OCI-LY3 (cell line): ENCODE measurements at regions not wholly inside any gene's neighbourhood (a gene's known extent, or its start where the extent isn't known, plus 50 kb on each side); places are given as distances from the start of the nearest gene placed in this dataset.

ENCODE experiments used
- H2AFZ ChIP-seq: fragments of 200-600, 300-600 bp; shearing (Covaris generic); 2 replicates; pipeline ENCODE4 v1.6.0; 2014; ENCODE audit warnings: antibody characterized with exemption, low read depth, low read length
- H3K27ac ChIP-seq: fragments of 200-600, 300-600 bp; sonication (generic); 2 replicates; pipeline ENCODE4 v1.5.1; 2014; ENCODE audit warnings: mild to moderate bottlenecking, low read length, moderate library complexity, mixed read lengths
- H3K27me3 ChIP-seq: fragments of 200-600, 300-600 bp; sonication (generic); 2 replicates; pipeline ENCODE4 v1.6.1; 2014; ENCODE audit warnings: low read depth, low read length, mixed read lengths
- H3K36me3 ChIP-seq: fragments of 200-600, 300-600 bp; sonication (generic); replicated peaks from 2 replicates; pipeline ENCODE3; 2014; ENCODE audit warnings: low read depth, low read length, mixed read lengths
- H3K4me1 ChIP-seq: fragments of 300-600, 200-600 bp; sonication (generic); 2 replicates; pipeline ENCODE4 v1.6.1; 2014; ENCODE audit warnings: low read length, mixed read lengths
- H3K4me2 ChIP-seq: fragments of 200-600, 300-600 bp; sonication (generic); 2 replicates; pipeline ENCODE4 v1.6.1; 2014; ENCODE audit warnings: low read length, mixed read lengths
- H3K4me3 ChIP-seq: fragments of 300-600, 200-600 bp; sonication (generic); 2 replicates; pipeline ENCODE4 v1.5.1; 2014; ENCODE audit warnings: antibody characterized with exemption, mild to moderate bottlenecking, low read length, moderate library complexity
- H3K79me2 ChIP-seq: fragments of 300-600, 200-600 bp; shearing (Covaris generic); 2 replicates; pipeline ENCODE4 v1.6.1; 2014; ENCODE audit warnings: mild to moderate bottlenecking, low read length, mixed read lengths
- H3K9ac ChIP-seq: fragments of 300-600, 200-600 bp; shearing (Covaris generic); 2 replicates; pipeline ENCODE4 v1.6.0; 2014; ENCODE audit warnings: mild to moderate bottlenecking, low read length, moderate library complexity
- H3K9me3 ChIP-seq: fragments of 200-600, 300-600 bp; shearing (Covaris generic); 2 replicates; pipeline ENCODE4 v1.6.1; 2014; ENCODE audit warnings: low read length, mixed read lengths; ENCODE audit not compliant: insufficient read depth
- H4K20me1 ChIP-seq: fragments of 200-600, 300-600 bp; sonication (generic); 2 replicates; pipeline ENCODE4 v1.6.1; 2016; ENCODE audit warnings: low read length, mixed read lengths; ENCODE audit not compliant: insufficient read depth
- CTCF ChIP-seq: fragments of 200-600, 300-600 bp; sonication (generic); IDR thresholded peaks from 2 replicates; pipeline ENCODE4 v1.5.1; 2014; ENCODE audit warnings: antibody characterized with exemption, low read length, low read depth
- EZH2phosphoT487 ChIP-seq: fragments of 200-600 bp; shearing (Covaris generic); IDR thresholded peaks from 2 replicates; pipeline ENCODE4 v1.6.1; 2018; ENCODE audit warnings: antibody characterized with exemption, mixed run types, low read depth

GRCh38 chr18:38028946-38029345 is 463.3 kb upstream of the CELF4 start:
- no peaks in the 10 kb centered on the region for H3K4me1 ChIP-seq
- H3K27ac ChIP-seq: no peak overlapping the region
- H3K9me3 ChIP-seq: no peaks in the 10 kb centered on the region
- H2AFZ ChIP-seq: no peak overlapping the region
- no peaks in the 10 kb centered on the region for H3K27me3 ChIP-seq
- no peak overlapping the region for H3K9ac ChIP-seq
- H3K36me3 ChIP-seq: no peaks in the 10 kb centered on the region
- H4K20me1 ChIP-seq: no peaks in the 10 kb centered on the region
- TF ChIP-seq EZH2phosphoT487 (no peak), CTCF (no peak)
- H3K4me3 ChIP-seq: no peak overlapping the region
- no peak overlapping the region for H3K4me2 ChIP-seq
- no peaks in the 10 kb centered on the region for H3K79me2 ChIP-seq

GRCh38 chr18:38025433-38026038 is 459.9 kb upstream of the CELF4 start:
- Histone ChIP-seq H3K4me1 (no peaks in the 10 kb centered on the region), H3K9ac (no peak overlapping the region), H3K27ac (no peak overlapping the region), H3K4me2 (no peak overlapping the region), H3K79me2 (no peaks in the 10 kb centered on the region), H3K36me3 (no peaks in the 10 kb centered on the region), H2AFZ (no peak overlapping the region), H4K20me1 (no peaks in the 10 kb centered on the region), H3K4me3 (no peak overlapping the region), H3K27me3 (no peaks in the 10 kb centered on the region), H3K9me3 (no peaks in the 10 kb centered on the region)
- no peak for TF ChIP-seq EZH2phosphoT487
- no peak for TF ChIP-seq CTCF

GRCh38 chr18:38023871-38024270 is 458.3 kb upstream of the CELF4 start:
- Histone ChIP-seq H3K4me2 (no peak overlapping the region), H3K27ac (no peak overlapping the region), H3K79me2 (no peaks in the 10 kb centered on the region), H2AFZ (no peak overlapping the region), H3K9me3 (no peaks in the 10 kb centered on the region), H3K36me3 (no peaks in the 10 kb centered on the region), H3K4me3 (no peak overlapping the region), H3K4me1 (no peaks in the 10 kb centered on the region), H4K20me1 (no peaks in the 10 kb centered on the region), H3K9ac (no peak overlapping the region), H3K27me3 (no peaks in the 10 kb centered on the region)
- TF ChIP-seq CTCF (no peak), EZH2phosphoT487 (no peak)

- TF ChIP-seq EZH2phosphoT487 (no peak), CTCF (no peak)
- Histone ChIP-seq H3K4me1 (no peaks in the 10 kb centered on the region), H3K79me2 (no peaks in the 10 kb centered on the region), H3K36me3 (no peaks in the 10 kb centered on the region), H2AFZ (no peak overlapping the region), H3K9ac (no peak overlapping the region), H3K9me3 (no peaks in the 10 kb centered on the region), H3K27me3 (no peaks in the 10 kb centered on the region), H3K4me3 (no peak overlapping the region), H4K20me1 (no peaks in the 10 kb centered on the region), H3K27ac (no peak overlapping the region), H3K4me2 (no peak overlapping the region)
These were observed 456.6 kb upstream of the CELF4 start for GRCh38 chr18:38022234-38022633.
